ENCODE measurements at regions not wholly inside any gene's neighbourhood (a gene's known extent, or its start where the extent isn't known, plus 50 kb on each side); places are given as distances from the start of the nearest gene placed in this dataset.

- DNase-seq = no peak
Observed at GRCh38 chr20:17856837-17857605, 111.6 kb downstream of the SNX5 start.

DNA sequence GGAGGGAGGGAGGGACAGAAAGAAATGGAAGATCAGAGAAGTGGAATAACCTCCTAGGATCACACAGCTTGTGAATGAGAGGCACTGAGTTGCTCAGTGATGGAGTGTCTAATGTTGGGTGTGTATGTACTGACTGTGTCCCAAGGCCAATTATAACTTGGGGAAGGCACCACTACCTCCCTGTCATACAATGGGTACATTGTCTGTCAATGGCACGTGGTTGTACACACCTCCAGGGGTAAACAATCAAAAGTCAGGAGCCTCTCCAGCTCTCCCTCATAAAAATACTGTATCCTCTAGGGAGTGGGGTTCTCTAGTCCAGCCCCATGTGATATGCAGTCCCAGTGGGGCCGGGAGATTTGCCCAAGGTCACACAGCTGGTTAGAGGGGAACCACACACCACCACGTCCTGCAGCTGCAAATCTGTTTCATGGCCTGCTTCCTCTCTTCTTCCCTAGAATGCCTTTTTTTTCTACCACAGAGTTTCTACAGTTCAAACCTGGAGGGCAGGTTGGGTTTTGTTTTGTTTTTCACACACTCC, 112.5 kb downstream of the SNX5 start:
- no peak for DNase-seq

DNA sequence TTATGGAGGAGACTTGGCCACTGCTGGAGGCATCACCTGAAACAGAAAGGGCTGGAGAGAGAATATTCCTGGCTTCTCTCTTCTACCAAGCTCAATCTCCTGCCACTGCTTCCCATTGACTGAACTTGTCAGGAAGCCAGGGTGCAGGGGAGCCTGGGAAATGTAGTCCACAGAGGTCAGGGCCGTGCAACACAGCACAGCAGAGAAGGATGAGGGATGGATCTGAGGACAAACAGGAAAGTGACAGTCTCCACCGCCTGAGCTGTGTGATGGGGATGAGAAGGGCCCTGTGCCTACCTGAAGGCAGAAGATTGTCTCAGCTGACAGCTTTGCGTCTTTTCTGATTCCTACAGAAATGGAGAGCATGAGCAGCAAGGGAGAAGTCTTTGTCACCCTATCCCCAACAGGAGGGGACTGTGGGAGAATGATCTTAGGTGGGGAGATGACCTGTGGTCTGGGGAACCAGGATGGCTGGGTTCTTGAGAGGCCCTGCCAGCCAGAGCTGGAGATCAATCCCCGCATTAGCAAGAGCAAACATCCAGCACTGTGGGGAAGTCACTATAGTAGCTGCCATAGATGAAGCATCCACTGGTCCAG, 114.2 kb downstream of the SNX5 start:
- DNase-seq = no peak

DNA sequence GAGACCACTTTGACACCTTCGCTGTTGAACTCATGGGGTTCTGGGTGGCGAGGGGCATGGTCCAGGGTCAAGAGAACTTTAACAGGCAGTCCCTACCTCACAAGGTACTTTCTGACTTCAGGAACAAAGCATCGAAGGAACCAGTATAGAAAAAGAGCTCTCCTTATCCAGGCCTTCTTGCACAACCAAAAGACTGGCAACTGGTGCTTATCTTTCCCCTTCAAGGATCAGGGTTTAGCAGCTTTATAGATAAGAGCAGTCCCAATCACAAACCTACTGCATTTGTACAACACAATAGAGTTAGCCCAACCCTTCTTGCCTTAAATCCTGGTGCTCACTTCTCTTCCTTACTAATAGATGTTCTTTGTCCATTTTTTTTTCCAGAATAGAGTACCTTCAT, 116.3 kb downstream of the SNX5 start:
- DNase-seq = no peak

DNA sequence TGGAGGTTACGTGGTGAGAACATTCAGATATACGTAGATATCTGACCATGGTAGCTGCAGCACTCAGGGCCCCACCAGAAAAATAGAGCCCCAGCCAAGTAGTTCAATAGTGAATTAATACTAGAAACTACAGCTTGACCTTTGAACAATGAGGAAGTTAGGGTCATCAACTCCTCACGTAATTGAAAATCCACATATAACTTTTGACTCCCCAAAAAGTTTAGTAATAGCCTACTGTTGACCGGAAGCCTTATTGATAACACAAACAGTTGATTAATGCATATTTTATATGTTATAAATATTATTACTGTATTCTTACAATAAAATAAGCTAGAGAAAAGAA, 117.9 kb downstream of the SNX5 start:
- DNase-seq = no peak

DNA sequence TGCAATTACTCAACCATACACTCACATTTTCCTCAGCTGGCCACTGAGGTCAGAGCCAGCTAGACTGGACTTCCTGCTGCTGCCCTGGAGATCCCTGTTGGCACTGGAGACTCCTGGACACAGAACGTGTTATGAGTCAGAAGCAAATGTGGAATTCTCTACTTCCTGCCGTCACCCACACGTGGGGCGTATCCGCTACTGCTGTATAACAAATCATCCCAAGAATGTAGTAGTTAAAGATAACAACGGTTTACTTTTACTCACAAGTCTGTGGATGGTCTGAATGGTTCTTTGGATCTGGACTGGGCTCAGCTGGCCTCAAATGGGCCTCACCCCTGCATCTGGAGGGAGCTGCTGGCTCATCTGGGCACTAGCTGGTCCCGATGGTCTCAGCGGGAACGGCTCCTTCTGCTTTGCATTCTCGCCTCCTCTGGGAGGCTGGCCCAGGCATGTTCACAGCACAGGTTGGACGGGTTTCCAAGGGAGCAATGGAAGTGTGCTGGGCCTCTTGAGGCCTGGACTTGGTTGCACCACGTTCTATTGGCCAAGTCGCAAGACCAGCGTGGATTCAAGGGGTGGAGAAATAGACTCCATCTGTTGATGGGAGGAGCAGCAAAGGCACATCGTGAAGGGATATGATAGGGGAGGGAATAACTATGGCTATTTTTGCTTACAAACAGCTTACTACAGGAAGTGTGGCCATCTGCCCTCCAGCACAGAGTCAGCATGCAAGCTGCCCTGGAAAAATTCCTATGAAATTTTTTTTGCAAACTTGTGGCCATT, 118.5 kb downstream of the SNX5 start:
- no peak for DNase-seq

DNA sequence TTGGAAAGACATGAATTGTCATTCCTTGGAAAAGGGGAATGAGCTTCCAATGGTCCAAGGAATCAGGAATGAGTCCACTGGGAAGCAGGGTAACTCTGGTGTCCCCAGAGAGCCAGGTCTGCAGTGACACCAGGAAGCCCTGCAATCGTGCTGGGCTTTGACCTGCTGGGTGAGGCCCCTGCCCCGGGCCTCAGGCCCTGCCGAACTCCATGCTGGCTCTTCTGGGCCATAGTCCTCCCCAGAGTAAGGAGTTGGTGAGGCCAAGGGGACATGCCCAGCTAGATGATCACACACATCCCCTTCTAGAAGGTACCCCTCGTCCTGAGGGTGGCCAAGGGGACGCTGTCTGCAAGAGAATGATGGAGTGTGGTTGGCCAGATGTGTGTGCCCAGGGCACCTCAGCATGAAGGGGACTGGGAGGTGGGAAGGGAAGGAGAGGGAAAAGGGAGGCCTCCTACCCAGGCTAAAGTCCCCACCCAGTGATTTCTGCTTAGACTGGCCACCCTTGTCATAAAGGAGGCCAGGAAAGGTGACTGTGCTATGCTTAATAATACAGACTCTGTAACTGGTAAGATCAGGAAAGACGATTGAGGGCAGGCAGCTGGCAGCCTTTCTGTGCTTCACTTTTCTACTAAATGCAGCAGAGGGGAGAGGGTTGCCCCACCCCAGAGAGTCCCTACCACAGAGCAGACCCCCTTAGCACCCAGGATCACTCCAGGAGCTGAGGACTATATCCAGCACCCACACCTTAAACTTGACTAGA, 119.3 kb downstream of the SNX5 start:
- DNase-seq = no peak

DNA sequence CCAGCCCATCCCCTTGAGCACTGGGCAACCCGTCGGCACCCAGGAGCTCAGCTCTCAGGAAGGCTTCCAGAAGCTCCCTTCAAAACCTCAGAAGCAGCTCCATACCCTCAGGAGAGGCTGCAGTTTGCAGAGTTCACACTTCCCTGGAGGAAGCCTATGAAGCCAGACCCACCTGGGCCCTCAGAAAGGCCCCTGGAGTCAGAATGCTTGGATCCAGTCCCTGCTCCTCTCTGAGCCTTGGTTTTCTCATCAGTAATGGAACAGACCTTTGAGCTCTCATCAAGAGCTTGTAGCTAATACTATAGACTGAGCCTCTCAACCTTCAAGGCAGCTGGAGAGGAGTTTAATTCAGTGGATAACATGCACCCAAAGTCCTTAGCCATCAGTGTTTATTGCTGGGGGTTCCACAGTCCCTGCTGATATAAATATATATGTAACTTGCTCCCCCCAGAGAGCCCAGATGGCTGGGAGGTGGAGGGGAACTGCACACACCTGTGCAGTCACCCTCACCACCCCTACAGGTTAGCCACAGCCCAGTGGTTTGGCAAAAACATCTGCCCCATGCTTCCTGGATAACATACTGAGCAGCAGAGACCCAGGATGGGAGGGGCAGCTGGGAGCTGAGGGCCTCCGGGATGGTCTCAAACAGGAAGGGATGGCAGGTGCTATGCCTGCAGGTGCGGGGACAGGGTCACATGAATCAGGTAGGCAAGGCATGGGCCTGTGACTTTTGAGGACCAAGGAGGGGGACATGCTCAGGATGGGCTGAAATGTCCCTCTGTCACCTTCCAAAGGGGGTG, 120.1 kb downstream of the SNX5 start:
- no peak for DNase-seq

DNA sequence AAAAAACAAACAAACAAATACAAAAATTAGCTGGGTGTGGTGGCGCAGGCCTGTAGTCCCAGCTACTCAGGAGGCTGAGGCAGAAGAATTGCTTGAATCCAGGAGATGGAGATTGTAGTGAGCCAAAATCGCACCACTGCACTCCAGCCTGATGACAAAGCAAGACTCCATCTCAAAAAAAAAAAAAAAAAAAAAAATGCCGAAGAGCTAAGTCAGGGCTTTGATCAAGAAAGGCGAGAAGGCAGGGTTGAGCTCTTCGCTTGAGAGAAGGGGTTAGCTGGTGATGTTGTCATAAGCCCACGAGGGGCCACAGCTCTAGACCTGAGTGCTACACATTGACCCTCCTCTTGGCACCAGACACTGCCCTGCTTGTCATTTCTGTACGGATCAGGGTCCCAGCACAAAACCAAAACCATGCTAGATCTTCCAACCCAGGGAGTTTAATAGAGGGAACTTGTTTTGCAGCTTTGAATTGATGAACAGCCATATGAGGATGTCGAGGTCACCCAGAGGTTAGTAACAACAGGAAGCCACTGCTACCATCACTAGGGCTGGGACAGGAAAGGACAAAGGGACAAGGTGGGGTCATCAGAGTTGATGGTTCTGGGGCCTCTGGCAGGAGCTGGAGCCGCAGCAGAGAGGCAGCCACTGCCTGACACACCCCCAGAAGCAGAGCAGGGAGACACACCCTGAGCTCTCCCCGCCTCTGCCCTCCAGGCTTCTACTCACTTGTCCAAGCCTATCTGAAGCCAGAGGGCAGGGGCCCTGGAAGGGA, 122.7 kb downstream of the SNX5 start:
- no peak for DNase-seq

DNA sequence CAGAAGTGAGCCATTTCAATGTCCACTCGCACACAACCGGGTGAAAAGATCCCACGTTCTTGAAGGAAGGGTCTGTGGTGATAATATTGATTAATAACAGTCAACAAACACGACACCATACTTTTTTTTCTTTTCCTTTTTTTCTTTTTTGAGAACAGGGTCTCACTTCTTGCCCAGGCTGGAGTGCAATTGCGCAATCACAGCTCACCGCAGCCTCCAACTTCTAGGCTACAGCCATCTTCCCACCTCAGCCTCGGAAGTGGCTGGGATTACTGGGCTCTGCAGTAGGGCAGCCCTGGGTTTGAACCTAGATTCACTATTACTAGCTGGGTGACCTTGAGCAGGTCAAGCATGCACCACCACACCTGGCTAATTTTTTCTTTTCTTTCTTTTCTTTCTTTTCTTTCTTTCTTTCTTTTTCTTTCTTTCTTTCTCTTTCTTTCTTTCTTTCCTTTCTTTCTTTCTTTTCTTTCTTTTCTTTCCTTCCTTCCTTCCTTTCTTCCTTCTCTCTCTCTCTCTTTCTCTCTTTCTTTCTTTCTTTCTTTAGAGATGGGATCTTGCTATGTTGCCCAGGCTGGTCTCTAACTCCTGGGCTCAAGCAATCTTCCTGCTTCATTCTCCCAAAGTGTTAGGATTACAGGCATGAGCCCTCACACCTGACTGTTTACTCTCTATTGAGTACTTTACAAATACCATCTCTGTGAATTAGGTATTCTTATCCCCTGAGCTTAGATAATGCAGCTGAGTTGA, 123.9 kb downstream of the SNX5 start:
- no peak for DNase-seq

DNA sequence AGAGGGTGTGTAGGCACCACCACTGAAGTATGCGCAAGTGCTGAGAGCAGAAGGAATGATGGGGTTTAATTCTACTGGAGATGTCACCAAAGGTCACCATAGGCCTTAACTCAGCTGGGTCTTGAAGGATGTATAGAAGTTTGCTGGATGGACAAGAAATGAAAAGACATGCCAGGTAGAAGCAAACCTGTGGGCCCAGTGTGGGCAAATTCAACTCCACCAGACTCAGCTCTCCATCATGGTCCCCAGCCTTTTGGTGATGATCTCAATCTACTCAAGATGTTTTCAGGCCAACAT, 124.5 kb downstream of the SNX5 start:
- DNase-seq = no peak

GRCh38 chr20:17843246-17844132, 125.1 kb downstream of the SNX5 start:
- no peak for DNase-seq

GRCh38 chr20:17841751-17842215, 126.8 kb downstream of the SNX5 start:
- DNase-seq = no peak

GRCh38 chr20:17840423-17840822, 128.2 kb downstream of the SNX5 start:
- no peak for DNase-seq

- no peak for DNase-seq
Observed at GRCh38 chr20:17838921-17839320, 129.7 kb downstream of the SNX5 start.

DNA sequence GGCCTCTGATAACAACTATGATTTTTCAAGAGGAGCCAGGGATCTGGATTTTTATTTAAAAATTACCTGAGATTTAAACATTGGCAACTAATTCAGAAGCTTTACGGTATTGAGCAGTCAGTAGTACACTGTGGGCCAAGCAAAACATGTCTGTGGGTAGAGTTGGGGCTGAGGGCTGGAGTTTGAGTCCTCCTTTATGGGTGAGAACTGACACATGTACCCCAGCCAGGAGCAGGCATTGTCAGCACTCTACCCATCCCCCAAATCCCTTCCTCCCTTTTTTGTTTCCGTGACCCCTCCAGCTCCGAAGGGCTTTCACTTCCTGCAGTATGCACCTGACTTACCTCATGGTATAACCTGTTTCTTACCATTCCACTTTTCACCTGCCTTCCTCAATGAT, 131.4 kb downstream of the SNX5 start:
- DNase-seq = no peak

GRCh38 chr20:17836303-17836861, 132.2 kb downstream of the SNX5 start:
- no peak for DNase-seq

GRCh38 chr20:17835934-17836300, 132.7 kb downstream of the SNX5 start:
- no peak for DNase-seq

- no peak for DNase-seq
Observed at GRCh38 chr20:17835240-17835933, 133.2 kb downstream of the SNX5 start.
